ENCODE measurements at regions not wholly inside any gene's neighbourhood (a gene's known extent, or its start where the extent isn't known, plus 50 kb on each side); places are given as distances from the start of the nearest gene placed in this dataset.
"Not testable (repeated sequence)": the region's sequence is repeated elsewhere in the genome, so short reads cannot be mapped to it uniquely, and the experiment has no call there.

GRCh38 chr3:154656486-154656885 is 226.5 kb upstream of the GPR149 start:
- DNase-seq: no peak

GRCh38 chr3:154642145-154642544 is 212.2 kb upstream of the GPR149 start:
- DNase-seq: no peak

GRCh38 chr3:154625756-154626155 is 195.8 kb upstream of the GPR149 start:
- no peak for DNase-seq

GRCh38 chr3:154619621-154620020 is 189.6 kb upstream of the GPR149 start:
- DNase-seq: not testable (repeated sequence)

DNA sequence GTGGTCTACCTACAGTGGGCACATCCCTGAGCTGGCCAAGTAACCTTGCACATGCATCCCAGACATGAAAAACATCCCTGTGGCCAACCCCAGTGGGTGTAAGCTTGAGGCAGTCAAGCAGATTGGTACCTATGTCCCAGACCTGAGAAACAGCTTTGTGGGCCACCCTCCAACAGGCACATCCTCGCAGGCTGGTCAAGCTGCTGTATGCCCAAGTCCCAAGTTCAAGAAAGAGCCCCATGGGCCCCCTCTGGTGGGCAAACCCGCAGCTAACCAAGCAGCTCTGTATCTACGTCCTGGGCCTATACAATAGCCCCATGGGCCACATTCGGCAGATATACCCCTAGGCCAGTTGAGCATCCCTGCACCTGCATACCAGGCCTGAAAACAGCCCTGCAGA is 186.3 kb upstream of the GPR149 start:
- no peak for DNase-seq

DNA sequence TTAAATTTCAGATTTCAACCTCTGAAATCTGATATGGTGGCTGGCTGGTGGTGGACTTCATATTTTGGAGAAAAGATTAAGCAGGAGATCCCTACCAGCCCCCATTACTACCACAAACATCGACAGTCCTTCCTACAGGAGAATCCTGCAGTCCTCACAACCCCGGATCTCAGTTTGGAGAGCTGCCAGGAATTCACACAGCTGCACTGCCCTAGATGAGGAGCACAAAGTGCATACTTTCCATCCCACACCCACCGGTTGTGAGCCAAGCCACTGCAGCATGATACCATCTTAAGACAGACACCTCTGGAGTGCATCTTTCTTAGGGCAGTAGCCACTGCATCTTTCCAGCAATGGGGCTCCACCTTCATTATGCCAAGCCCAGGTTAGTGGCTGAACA is 185.5 kb upstream of the GPR149 start:
- peak; percentile 31 for DNase-seq

- peak; percentile 14 for DNase-seq
Observed at GRCh38 chr3:154614601-154615000, 184.6 kb upstream of the GPR149 start.

DNA sequence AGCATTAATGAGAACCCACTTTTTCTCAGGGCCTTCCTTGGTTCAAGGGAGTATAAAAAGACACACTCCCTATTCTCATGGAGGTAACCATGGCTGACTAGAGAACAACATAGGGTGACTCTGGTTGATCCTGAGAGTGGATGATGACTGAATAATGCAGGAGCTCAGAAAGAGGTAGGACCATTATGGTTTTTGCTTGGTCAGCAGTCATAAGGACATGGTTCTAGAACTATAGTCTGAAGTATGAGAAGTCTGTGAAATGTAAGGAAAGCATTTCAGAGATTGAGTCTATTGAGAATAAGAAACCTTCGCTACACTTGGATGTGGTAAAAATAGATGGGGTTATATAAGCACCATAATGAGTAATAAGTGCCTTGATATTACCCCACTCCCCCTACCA is 184.1 kb upstream of the GPR149 start:
- DNase-seq: no peak

DNA sequence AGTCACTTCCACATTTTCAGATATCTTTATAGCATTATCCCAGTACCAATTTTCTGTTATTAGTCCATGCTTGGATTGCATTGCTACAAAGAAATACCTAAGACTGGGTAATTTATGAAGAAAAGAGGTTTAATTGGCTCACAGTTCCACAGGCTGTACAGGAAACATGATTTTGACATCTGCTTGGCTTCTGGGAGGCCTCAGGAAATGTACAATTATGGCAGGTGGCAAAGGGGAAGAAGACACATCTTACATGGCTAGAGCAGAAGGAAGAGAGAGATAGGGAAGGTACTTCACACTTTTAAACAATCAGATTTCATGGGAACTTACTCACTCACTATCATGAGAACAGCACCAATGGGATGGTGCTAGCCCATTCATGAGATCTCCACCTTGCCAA is 172.3 kb upstream of the GPR149 start:
- no peak for DNase-seq

GRCh38 chr3:154598166-154598565 is 168.2 kb upstream of the GPR149 start:
- no peak for DNase-seq

DNA sequence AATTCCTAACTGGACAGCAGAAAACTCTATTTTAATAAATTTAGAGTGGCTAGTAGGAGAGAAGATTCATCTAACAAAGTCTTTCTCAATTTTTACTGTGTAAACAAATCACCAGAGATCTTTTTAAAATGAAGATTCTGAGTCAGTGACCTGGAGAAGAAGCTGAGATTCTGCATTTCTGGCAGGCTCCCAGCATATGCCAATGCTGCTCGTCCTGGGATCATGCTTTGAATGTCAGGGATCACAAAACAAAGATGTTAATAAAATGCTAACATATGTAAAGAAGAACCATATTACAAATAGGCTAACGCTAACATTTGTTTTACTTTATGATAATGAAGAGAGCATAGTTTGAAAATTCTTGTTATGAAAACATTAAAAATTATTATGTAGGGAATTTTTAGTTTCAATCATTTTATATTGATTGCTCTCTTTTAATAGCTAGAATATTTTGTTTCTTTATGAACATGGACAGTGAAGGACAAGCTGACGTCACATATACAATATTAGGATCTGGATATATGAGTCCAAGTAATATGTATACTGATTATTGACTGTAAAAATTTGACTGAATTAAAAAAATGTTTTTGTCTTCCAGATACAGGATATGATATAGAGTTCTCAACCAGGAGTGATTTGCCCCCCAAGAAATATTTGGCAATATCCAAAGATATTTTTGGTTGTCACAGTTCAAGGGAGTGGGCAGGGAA is 160.8 kb upstream of the GPR149 start:
- DNase-seq: no peak

GRCh38 chr3:154588831-154589230 is 158.8 kb upstream of the GPR149 start:
- no peak for DNase-seq

DNA sequence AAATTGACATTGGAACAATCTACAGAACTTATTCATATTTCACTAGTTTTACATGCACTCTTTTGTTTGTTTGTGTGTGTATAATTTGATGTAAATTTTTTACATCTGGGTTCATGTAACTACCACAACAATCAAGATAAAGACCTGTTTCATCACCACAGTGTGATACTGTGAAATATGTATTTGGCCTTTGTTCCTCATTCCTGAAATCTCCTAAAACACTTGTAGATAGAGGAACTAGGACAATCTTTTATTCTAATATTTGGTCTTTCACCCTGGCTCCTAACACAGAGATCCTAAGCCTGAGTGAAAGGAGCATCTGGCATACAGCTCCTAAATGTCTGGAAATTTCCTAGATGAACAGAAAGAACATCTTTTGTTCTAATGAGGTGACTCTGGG is 155.0 kb upstream of the GPR149 start:
- no peak for DNase-seq

DNA sequence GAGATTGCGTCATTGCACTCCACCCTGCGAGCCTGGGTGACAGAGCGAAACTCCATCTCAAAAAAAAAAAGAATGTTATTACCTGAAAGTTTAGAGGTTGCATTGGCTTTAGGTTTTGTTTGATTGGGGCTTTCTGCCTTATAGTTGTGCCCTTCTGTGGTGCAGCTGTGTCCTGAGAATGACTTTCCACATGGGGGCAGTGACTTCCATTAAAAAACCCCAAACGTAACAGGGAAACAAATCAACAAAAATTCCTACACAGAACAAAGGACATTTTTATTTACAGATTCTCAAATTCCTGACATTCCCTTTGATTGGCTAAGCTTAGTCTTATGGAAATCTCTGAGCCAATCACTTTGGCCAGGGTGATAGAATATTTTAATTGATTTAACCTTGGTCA is 154.1 kb upstream of the GPR149 start:
- DNase-seq: no peak

- no peak for DNase-seq
Observed at GRCh38 chr3:154583086-154583634, 153.2 kb upstream of the GPR149 start.

- DNase-seq: no peak
Observed at GRCh38 chr3:154582501-154582900, 152.5 kb upstream of the GPR149 start.

GRCh38 chr3:154571553-154572226 is 141.7 kb upstream of the GPR149 start:
- DNase-seq: no peak

DNA sequence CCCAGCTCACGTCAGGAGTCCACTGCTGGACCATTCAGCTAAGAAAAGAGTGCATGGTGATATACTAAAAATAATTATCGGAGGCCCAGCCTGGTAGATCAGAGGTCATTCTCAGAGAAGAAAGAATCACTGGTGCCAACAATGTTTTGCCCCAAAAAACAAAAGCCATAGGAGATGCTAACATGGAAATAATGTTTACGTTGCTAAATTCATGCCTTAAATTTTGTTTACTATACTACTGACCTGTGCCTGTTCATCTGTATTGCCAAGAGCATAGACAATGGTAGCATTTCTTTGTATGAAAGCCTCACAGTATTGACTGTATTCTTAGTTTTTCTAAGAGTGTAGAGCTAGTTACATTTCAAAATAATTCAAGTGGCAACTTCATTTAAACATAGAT is 138.1 kb upstream of the GPR149 start:
- DNase-seq: no peak

DNA sequence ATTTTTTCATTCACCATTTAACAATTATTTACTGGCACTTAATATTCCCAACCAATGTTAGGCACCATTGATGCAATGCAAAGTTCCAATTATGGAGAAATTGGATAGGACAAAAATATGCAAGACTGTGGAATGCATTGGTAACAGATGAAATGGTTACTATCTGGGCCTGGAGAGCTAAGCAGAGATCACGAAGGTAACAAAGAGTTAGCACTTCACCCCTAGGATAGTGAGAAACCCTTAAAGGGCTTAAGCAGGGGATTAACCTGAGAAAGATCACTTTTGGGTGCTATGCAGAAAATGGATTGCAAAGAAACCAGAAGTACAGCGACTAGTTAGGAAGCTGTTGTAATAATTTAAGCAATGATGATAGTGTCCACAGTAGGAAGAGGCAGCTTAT is 129.6 kb upstream of the GPR149 start:
- no peak for DNase-seq

- DNase-seq: no peak
Observed at GRCh38 chr3:154552338-154552737, 122.3 kb upstream of the GPR149 start.

DNA sequence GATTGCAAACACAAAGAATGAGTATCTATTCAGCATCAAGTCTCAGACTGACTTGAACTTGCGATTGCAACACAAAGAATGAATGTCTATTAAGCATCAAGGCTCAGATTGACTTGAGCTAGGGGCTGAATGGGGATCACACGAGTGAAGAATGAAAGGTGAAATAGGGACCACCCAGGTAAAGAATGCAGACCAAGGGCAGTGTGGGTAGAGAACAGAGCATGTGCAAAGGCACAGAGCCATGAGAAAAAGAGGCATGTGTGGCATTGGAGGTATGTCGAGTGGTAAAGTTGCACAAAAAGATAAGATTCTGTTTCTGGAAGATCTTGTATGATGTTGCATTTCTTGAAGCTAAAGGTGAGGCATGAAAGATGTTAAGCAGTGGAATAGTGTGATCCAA is 119.4 kb upstream of the GPR149 start:
- no peak for DNase-seq

GRCh38 chr3:154548341-154548740 is 118.4 kb upstream of the GPR149 start:
- no peak for DNase-seq

- DNase-seq: no peak
Observed at GRCh38 chr3:154542837-154543236, 112.8 kb upstream of the GPR149 start.

- DNase-seq: no peak
Observed at GRCh38 chr3:154540950-154541604, 111.1 kb upstream of the GPR149 start.

All from COR-L47 (cell line).